H1 (cell line): ENCODE measurements at regions not wholly inside any gene's neighbourhood (a gene's known extent, or its start where the extent isn't known, plus 50 kb on each side); places are given as distances from the start of the nearest gene placed in this dataset.
"Not testable (repeated sequence)": the region's sequence is repeated elsewhere in the genome, so short reads cannot be mapped to it uniquely, and the experiment has no call there.

Source experiments
- CTCF ChIA-PET: fragments of 300-600 bp; sonication (Branson Sonifier 250); formaldehyde crosslinking; loops from one replicate; lab custom pipeline; 2021; ENCODE audit not compliant: partially characterized antibody; lab: Charles Lee
- POLR2A ChIA-PET: fragments of 300-600 bp; sonication (Branson Sonifier 250); formaldehyde crosslinking; loops from one replicate; lab custom pipeline; 2021; ENCODE audit warnings: inconsistent platforms; ENCODE audit not compliant: partially characterized antibody; lab: Charles Lee
- DNase-seq, 2 experiments: peaks; one replicate each; pipeline versions ENCODE4 v3.0.0 to v3.0.0-alpha.2; 2010 to 2022; ENCODE audit warnings: low spot score in 2 of 2, low read depth in 1 of 2, mixed read lengths in 1 of 2
- FAIRE-seq: peaks from 2 replicates; lab custom pipeline; 2011; peaks lifted over from hg19 to GRCh38; lab: Jason Lieb, UNC
- H2AFZ ChIP-seq: 2 replicates; pipeline ENCODE4 v1.8.1; 2012; ENCODE audit warnings: low read length, inconsistent platforms
- H2AK5ac ChIP-seq: 2 replicates; pipeline ENCODE4 v1.6.1; 2013; ENCODE audit warnings: low read depth, low read length
- H2BK120ac ChIP-seq: replicated peaks from 2 replicates; pipeline ENCODE3; 2013; ENCODE audit warnings: low read depth, low read length, inconsistent platforms
- H2BK12ac ChIP-seq: 2 replicates; pipeline ENCODE4 v1.6.1; 2013; ENCODE audit warnings: low read depth, low read length
- H2BK15ac ChIP-seq: 2 replicates; pipeline ENCODE4 v1.6.1; 2013; ENCODE audit warnings: low read length
- H2BK20ac ChIP-seq: 2 replicates; pipeline ENCODE4 v1.6.1; 2013; ENCODE audit warnings: low read length
- H2BK5ac ChIP-seq: 2 replicates; pipeline ENCODE4 v1.6.1; 2013; ENCODE audit warnings: low read depth, low read length
- H3K14ac ChIP-seq: 2 replicates; pipeline ENCODE4 v1.6.1; 2013; ENCODE audit warnings: inconsistent platforms; ENCODE audit not compliant: insufficient read length
- H3K18ac ChIP-seq: 2 replicates; pipeline ENCODE4 v1.6.1; 2013; ENCODE audit warnings: low read length; ENCODE audit errors: extremely low read depth
- H3K23ac ChIP-seq: 2 replicates; pipeline ENCODE4 v1.6.1; 2013; ENCODE audit warnings: inconsistent platforms; ENCODE audit not compliant: insufficient read length
- H3K23me2 ChIP-seq: 2 replicates; pipeline ENCODE4 v1.6.1; 2013; ENCODE audit warnings: low read depth, low read length
- H3K27ac ChIP-seq: 2 replicates; pipeline ENCODE4 v1.6.1; 2011; ENCODE audit warnings: low read depth, low read length, inconsistent platforms
- H3K27me3 ChIP-seq, 4 experiments: replicated peaks in 1 of 4; 1 replicate in 1 of 4; 2 replicates in 3 of 4; pipeline versions ENCODE4 v1.6.1 to v1.8.1; 2011 to 2013; ENCODE audit warnings: low read length in 3 of 4, mild to moderate bottlenecking in 3 of 4, inconsistent platforms in 2 of 4, mixed read lengths in 2 of 4, moderate library complexity in 1 of 4; ENCODE audit not compliant: control insufficient read depth in 3 of 4, insufficient read depth in 3 of 4; ENCODE audit errors: extremely low read depth in 1 of 4
- H3K36me3 ChIP-seq, 4 experiments: 2 replicates each; pipeline versions ENCODE4 v1.6.1 to v1.8.1; 2011 to 2013; ENCODE audit warnings: mild to moderate bottlenecking in 4 of 4, low read length in 3 of 4, moderate library complexity in 2 of 4, control low read depth in 1 of 4, inconsistent platforms in 1 of 4; ENCODE audit not compliant: insufficient read depth in 4 of 4, control insufficient read depth in 2 of 4
- H3K4ac ChIP-seq: replicated peaks from 2 replicates; pipeline ENCODE3; 2013; ENCODE audit warnings: low read length, low read depth, mixed read lengths, inconsistent platforms; ENCODE audit not compliant: insufficient read length
- H3K4me1 ChIP-seq, 4 experiments: replicated peaks in 1 of 4; 1 replicate in 1 of 4; 2 replicates in 3 of 4; pipeline versions ENCODE4 v1.6.1 to v1.8.1; 2011 to 2013; ENCODE audit warnings: low read length in 3 of 4, inconsistent platforms in 2 of 4, mixed read lengths in 1 of 4; ENCODE audit not compliant: insufficient read depth in 4 of 4, control insufficient read depth in 3 of 4
- H3K4me2 ChIP-seq, 2 experiments: 2 replicates each; pipeline versions ENCODE4 v1.6.1 to v1.8.1; 2011 to 2013; ENCODE audit warnings: low read depth in 2 of 2, low read length in 2 of 2, control low read depth in 1 of 2, inconsistent platforms in 1 of 2, mild to moderate bottlenecking in 1 of 2; ENCODE audit not compliant: insufficient read depth in 1 of 2
- H3K4me3 ChIP-seq, 4 experiments: fragments of 200-600, 300-600 bp in 1 of 4; sonication (generic), shearing (Covaris generic), sonication (Bioruptor Twin) in 1 of 4; 2 replicates each; pipeline versions ENCODE4 v1.5.1 to v1.8.1; 2011 to 2016; ENCODE audit warnings: low read length in 4 of 4, low read depth in 3 of 4, control low read depth in 2 of 4, inconsistent platforms in 2 of 4, mild to moderate bottlenecking in 2 of 4, mixed read lengths in 1 of 4, moderate library complexity in 1 of 4; ENCODE audit not compliant: insufficient read depth in 2 of 4; ENCODE audit errors: extremely low read depth in 1 of 4
- H3K56ac ChIP-seq: replicated peaks from 2 replicates; pipeline ENCODE3; 2013; ENCODE audit warnings: low read depth, mild to moderate bottlenecking, mixed read lengths, low read length, inconsistent platforms; ENCODE audit not compliant: insufficient read length
- H3K79me1 ChIP-seq: 2 replicates; pipeline ENCODE4 v1.6.1; 2013; ENCODE audit warnings: low read depth, low read length, control low read depth
- H3K79me2 ChIP-seq, 2 experiments: 2 replicates each; pipeline versions ENCODE4 v1.6.1 to v1.8.1; 2012 to 2013; ENCODE audit warnings: low read length in 2 of 2, mild to moderate bottlenecking in 2 of 2, inconsistent platforms in 1 of 2; ENCODE audit not compliant: insufficient read depth in 2 of 2, control insufficient read depth in 1 of 2
- H3K9ac ChIP-seq, 4 experiments: replicated peaks in 1 of 4; 1 replicate in 1 of 4; 2 replicates in 3 of 4; pipeline versions ENCODE4 v1.6.1 to v1.8.1; 2011 to 2013; ENCODE audit warnings: low read depth in 3 of 4, low read length in 3 of 4, control low read depth in 2 of 4, mild to moderate bottlenecking in 2 of 4, moderate library complexity in 2 of 4, inconsistent platforms in 1 of 4; ENCODE audit errors: extremely low read depth in 1 of 4
- H3K9me3 ChIP-seq, 2 experiments: 2 replicates each; pipeline versions ENCODE4 v1.6.1 to v1.8.1; 2012 to 2013; ENCODE audit warnings: mild to moderate bottlenecking in 2 of 2, moderate library complexity in 2 of 2, control low read depth in 1 of 2, inconsistent platforms in 1 of 2, low read depth in 1 of 2, low read length in 1 of 2, mixed read lengths in 1 of 2; ENCODE audit not compliant: insufficient read depth in 2 of 2
- H4K20me1 ChIP-seq, 2 experiments: replicated peaks in 1 of 2; 2 replicates each; pipeline versions ENCODE3 to v1.8.1; 2011 to 2013; ENCODE audit warnings: inconsistent platforms in 2 of 2, low read length in 2 of 2, mild to moderate bottlenecking in 1 of 2; ENCODE audit not compliant: insufficient read depth in 2 of 2, control insufficient read depth in 1 of 2
- H4K5ac ChIP-seq: 2 replicates; pipeline ENCODE4 v1.6.1; 2013; ENCODE audit warnings: low read length, low read depth, mixed read lengths, inconsistent platforms; ENCODE audit not compliant: insufficient read length
- H4K8ac ChIP-seq: 2 replicates; pipeline ENCODE4 v1.8.0; 2013; ENCODE audit warnings: mild to moderate bottlenecking, moderate library complexity, low read length, inconsistent platforms; ENCODE audit not compliant: insufficient read depth; ENCODE audit errors: extremely low read depth
- H4K91ac ChIP-seq: replicated peaks from 2 replicates; pipeline ENCODE3; 2013; ENCODE audit warnings: low read length, mixed read lengths, inconsistent platforms; ENCODE audit not compliant: insufficient read length
- WGBS, 2 experiments: shearing (Covaris generic) in 1 of 2; methylation state at CpG; one replicate each; pipeline versions ENCODE4 v1.1.6 to v1.1.7; 2013 to 2015; ENCODE audit warnings: low lambda C conversion rate in 2 of 2, mixed read lengths in 2 of 2, inconsistent platforms in 1 of 2, low coverage in 1 of 2, missing lambda C conversion rate in 1 of 2; ENCODE audit not compliant: insufficient replicate concordance in 2 of 2, insufficient coverage in 1 of 2, insufficient read length in 1 of 2; ENCODE audit errors: extremely low coverage in 1 of 2, missing lambda C conversion rate in 1 of 2; 5-methylcytosine and 5-hydroxymethylcytosine counted together

DNA sequence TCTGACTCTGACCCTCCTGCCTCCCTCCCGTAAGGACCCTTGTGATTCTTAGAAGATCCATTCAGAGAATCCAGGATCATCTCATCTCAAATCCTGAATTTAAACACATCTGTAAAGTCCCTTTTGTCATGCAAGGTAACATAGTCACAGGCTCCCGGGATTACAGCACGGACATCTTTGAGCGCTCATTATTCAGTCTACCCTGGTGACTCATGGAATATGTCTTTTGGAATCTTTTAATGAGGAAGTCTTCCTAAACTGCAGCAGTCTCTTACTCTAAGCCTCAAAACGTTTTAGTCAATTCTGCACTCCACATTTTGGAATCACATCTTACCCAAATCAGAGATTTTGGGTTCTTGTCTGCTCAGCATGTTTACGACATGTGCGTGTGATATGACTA is 198.5 kb upstream of the IRF2BP2 start:
- H3K23me2 ChIP-seq, H4K5ac ChIP-seq, H3K79me2 ChIP-seq, H4K8ac ChIP-seq, H3K4me3 ChIP-seq, H3K36me3 ChIP-seq, FAIRE-seq, H4K20me1 ChIP-seq, H3K4me2 ChIP-seq, H2AK5ac ChIP-seq, H3K14ac ChIP-seq, H3K79me1 ChIP-seq, H2BK12ac ChIP-seq, DNase-seq, H3K9ac ChIP-seq, H3K4me1 ChIP-seq, H2BK20ac ChIP-seq, H3K23ac ChIP-seq, H2BK5ac ChIP-seq, H4K91ac ChIP-seq, H2AFZ ChIP-seq, H2BK15ac ChIP-seq, H3K9me3 ChIP-seq, H3K18ac ChIP-seq, H3K56ac ChIP-seq, H3K27me3 ChIP-seq, H3K27ac ChIP-seq, CTCF ChIA-PET, H3K4ac ChIP-seq, POLR2A ChIA-PET, H2BK120ac ChIP-seq: not testable (repeated sequence)
- WGBS, 2 experiments = 54% methylated on average over 4 of the region's 7 CpGs; no CpG with 5 or more reads in 1 of the 2 experiments

- WGBS, 2 experiments = 79% methylated on average over 3 of the region's 8 CpGs; no CpG with 5 or more reads in 1 of the 2 experiments
- not testable (repeated sequence) for H3K23ac ChIP-seq, FAIRE-seq
Observed at GRCh38 chr1:234807705-234808104, 197.7 kb upstream of the IRF2BP2 start.

More at GRCh38 chr1:234807705-234808104, 197.7 kb upstream of the IRF2BP2 start:
- H3K27ac ChIP-seq, H4K8ac ChIP-seq, H4K5ac ChIP-seq, H3K56ac ChIP-seq, H4K91ac ChIP-seq, H3K18ac ChIP-seq, H3K4me2 ChIP-seq, H3K4me3 ChIP-seq, H2AK5ac ChIP-seq, H3K9ac ChIP-seq, H3K9me3 ChIP-seq, H3K23me2 ChIP-seq, H2BK5ac ChIP-seq, H3K4ac ChIP-seq, H3K4me1 ChIP-seq, POLR2A ChIA-PET, H2BK15ac ChIP-seq, H3K14ac ChIP-seq, H2BK120ac ChIP-seq, H3K27me3 ChIP-seq, H3K79me2 ChIP-seq, H3K79me1 ChIP-seq, H4K20me1 ChIP-seq, H2BK12ac ChIP-seq, CTCF ChIA-PET, DNase-seq, H3K36me3 ChIP-seq, H2AFZ ChIP-seq, H2BK20ac ChIP-seq: not testable (repeated sequence)
